Activated B cell treated with CpG ODN at 0.5 μM for 24 hours (primary cell): ENCODE measurements at regions not wholly inside any gene's neighbourhood (a gene's known extent, or its start where the extent isn't known, plus 50 kb on each side); places are given as distances from the start of the nearest gene placed in this dataset.

ENCODE experiments used
- ATAC-seq: fragments of 200-7000 bp; cut with Tn5 transposase; one replicate; pipeline ENCODE4 v1.10.0; 2021; ENCODE audit warnings: low read depth, mild to moderate bottlenecking, moderate library complexity
- CTCF ChIA-PET: fragments of 350-600 bp; sonication (Branson Sonifier 250); formaldehyde crosslinking; loops from one replicate; lab custom pipeline; 2021; ENCODE audit warnings: antibody characterized with exemption; lab: Charles Lee
- POLR2A ChIA-PET: fragments of 350-600 bp; sonication (Branson Sonifier 250); formaldehyde crosslinking; loops from one replicate; lab custom pipeline; 2021; ENCODE audit warnings: antibody characterized with exemption; lab: Charles Lee
- DNase-seq: peaks from one replicate; pipeline ENCODE4 v3.0.0; 2022
- H3K27ac Mint-ChIP-seq: one replicate; pipeline ENCODE4 v1.8.0; 2020; ENCODE audit warnings: mixed read lengths
- H3K27me3 Mint-ChIP-seq: one replicate; pipeline ENCODE4 v1.8.0; 2021; ENCODE audit warnings: mixed read lengths
- H3K36me3 Mint-ChIP-seq: one replicate; pipeline ENCODE4 v1.8.0; 2021; ENCODE audit warnings: low read depth, mixed read lengths
- H3K4me1 Mint-ChIP-seq: one replicate; pipeline ENCODE4 v1.8.0; 2021; ENCODE audit warnings: mixed read lengths
- H3K4me3 Mint-ChIP-seq: one replicate; pipeline ENCODE4 v1.8.0; 2020; ENCODE audit warnings: mild to moderate bottlenecking, mixed read lengths
- H3K9me3 Mint-ChIP-seq: one replicate; pipeline ENCODE4 v1.8.0; 2020; ENCODE audit warnings: mixed read lengths
- intact Hi-C: fragments of 100-400 bp; cut with micrococcal nuclease; formaldehyde crosslinking; loops from one replicate; pipeline ENCODE4 v1.15.1; 2024
- TF ChIP-seq, protein P1 (sequence below): fragments of 200-600 bp; IDR thresholded peaks from one replicate; pipeline ENCODE4 v1.8.0; 2022; ENCODE audit warnings: antibody characterized with exemption, mild to moderate bottlenecking

DNA sequence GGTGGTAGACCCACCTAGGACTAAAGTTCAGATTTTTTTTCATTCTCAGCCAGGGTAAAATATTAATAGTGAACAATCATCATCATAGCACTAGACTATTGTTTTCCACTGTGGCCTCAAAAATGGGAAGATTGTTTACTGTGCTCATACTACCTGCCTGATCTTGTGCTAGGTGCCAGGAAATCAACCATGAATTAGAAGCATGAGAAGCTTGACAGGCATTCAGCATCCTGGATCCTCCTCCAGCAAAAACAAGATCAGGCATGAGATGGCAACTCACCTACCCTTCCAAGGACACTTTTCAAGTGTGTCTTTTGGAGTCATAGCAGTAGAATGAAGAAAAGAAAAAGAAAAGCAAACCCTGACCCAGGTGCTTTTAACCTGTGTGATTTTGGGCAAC, 174.2 kb downstream of the CYLD start:
- Mint-ChIP-seq H3K4me1 (no peaks in the 10 kb centered on the region), H3K27ac (no peak overlapping the region), H3K4me3 (no peak overlapping the region), H3K36me3 (no peaks in the 10 kb centered on the region), H3K9me3 (no peaks in the 10 kb centered on the region), H3K27me3 (peaks cover 8% of the 10 kb centered on the region)
- DNase-seq (no peak), ATAC-seq (no peak)
- intact Hi-C loops, result no loop called here
- ChIA-PET POLR2A (no interaction called here), CTCF (no interaction called here)
- TF ChIP-seq, protein P1, sequence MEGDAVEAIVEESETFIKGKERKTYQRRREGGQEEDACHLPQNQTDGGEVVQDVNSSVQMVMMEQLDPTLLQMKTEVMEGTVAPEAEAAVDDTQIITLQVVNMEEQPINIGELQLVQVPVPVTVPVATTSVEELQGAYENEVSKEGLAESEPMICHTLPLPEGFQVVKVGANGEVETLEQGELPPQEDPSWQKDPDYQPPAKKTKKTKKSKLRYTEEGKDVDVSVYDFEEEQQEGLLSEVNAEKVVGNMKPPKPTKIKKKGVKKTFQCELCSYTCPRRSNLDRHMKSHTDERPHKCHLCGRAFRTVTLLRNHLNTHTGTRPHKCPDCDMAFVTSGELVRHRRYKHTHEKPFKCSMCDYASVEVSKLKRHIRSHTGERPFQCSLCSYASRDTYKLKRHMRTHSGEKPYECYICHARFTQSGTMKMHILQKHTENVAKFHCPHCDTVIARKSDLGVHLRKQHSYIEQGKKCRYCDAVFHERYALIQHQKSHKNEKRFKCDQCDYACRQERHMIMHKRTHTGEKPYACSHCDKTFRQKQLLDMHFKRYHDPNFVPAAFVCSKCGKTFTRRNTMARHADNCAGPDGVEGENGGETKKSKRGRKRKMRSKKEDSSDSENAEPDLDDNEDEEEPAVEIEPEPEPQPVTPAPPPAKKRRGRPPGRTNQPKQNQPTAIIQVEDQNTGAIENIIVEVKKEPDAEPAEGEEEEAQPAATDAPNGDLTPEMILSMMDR, result no peak

DNA sequence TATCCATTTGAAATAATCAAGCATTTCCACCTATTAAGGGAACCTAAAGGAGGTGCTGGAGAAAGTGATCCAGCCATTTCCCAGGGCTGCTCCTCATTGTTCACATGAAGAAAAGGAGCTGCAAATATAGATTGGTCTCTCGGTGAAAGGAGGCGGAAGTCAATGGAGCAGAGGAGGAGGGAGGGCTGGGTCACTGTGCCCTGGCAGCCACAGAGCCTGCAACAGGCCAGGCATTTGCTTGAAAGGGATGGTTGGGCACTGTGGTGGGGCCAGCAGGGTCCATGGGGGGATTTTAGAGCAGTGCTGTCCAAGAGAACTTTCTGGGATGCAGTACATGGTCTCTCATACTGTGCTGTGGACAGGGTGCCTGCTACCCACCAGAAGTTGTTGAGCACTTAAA, 173.2 kb downstream of the CYLD start:
- ChIA-PET POLR2A (no interaction called here), CTCF (no interaction called here)
- Mint-ChIP-seq H3K9me3 (no peaks in the 10 kb centered on the region), H3K4me3 (no peak overlapping the region), H3K27me3 (peaks cover 8% of the 10 kb centered on the region), H3K36me3 (no peaks in the 10 kb centered on the region), H3K4me1 (no peaks in the 10 kb centered on the region), H3K27ac (no peak overlapping the region)
- no peak for ATAC-seq
- TF ChIP-seq, protein P1, result no peak
- intact Hi-C loops, result no loop called here
- DNase-seq, result no peak

DNA sequence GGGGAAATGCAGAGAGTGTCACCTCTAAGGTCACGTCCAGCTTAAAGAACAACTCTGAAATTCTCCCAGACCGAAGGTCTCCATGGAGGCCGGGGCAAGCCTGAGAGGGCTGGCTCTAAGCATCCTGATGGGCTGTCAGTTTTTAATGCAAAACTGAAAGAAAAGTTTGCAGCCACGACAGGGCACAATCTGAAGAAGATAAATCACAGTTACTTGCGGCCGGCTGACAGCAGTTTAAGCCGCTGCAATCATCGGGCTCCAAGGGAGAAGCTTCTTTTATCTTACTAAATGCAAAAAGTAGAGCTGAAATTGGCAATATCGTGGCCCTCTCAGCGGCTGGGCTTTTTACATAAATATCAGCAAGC, 168.8 kb downstream of the CYLD start:
- ATAC-seq (no peak), DNase-seq (no peak)
- ChIA-PET CTCF (no interaction called here), POLR2A (no interaction called here)
- TF ChIP-seq, protein P1, result no peak
- Mint-ChIP-seq H3K9me3 (peaks cover 4% of the 10 kb centered on the region), H3K4me1 (no peaks in the 10 kb centered on the region), H3K36me3 (no peaks in the 10 kb centered on the region), H3K4me3 (no peak overlapping the region), H3K27me3 (peaks cover 8% of the 10 kb centered on the region), H3K27ac (no peak overlapping the region)
- intact Hi-C loops, result no loop called here

DNA sequence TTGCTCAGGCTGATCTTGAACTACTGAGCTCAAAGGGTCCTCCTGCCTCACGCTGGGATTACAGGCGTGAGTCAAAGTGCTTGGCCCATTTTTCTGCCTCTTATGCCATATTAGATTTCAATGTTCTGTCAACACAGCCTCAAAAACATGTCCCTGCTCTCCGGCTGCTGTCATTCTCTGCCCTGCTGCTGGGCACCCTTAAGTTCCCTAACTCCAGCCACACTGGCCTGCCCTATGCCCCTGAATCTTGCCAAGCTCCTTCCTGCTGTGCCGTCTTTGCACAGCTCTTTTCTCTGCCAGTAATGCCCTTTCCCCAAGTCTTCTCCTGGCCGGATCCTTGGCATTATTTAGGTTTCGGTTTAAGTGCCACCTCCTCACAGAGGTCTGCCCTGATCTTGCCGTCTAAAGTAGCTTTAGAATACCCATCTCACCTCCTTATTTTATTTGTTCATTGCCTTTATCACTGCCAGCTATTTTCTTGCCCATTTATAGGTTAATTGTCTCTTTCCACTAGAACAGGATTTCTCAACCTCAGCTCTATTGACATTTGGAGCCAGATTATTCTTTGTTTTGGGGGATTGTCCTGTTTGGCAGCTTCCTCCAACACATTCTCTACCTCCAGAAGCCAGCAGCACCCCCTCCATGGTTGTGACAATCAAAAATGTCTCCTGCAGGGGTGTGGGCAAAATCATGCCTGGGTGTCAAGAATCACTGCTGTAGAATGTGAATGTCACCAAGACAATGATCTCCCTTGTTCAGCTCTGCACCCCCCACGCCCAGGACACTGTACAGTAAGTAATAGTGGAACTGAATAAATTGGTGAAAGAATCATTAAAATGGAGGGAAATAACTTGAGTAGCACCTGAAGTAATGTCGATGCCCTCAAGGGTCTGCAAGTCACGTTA, 168.2 kb downstream of the CYLD start:
- intact Hi-C loops, result no loop called here
- peaks cover 8% of the 10 kb centered on the region for H3K27me3 Mint-ChIP-seq
- H3K27ac Mint-ChIP-seq, result no peak overlapping the region
- H3K9me3 Mint-ChIP-seq, result peaks cover 4% of the 10 kb centered on the region
- no peaks in the 10 kb centered on the region for H3K4me1 Mint-ChIP-seq
- no peaks in the 10 kb centered on the region for H3K36me3 Mint-ChIP-seq
- ChIA-PET POLR2A (no interaction called here), CTCF (no interaction called here)
- TF ChIP-seq, protein P1, result no peak
- H3K4me3 Mint-ChIP-seq, result no peak overlapping the region
- no peak for ATAC-seq
- DNase-seq, result no peak

DNA sequence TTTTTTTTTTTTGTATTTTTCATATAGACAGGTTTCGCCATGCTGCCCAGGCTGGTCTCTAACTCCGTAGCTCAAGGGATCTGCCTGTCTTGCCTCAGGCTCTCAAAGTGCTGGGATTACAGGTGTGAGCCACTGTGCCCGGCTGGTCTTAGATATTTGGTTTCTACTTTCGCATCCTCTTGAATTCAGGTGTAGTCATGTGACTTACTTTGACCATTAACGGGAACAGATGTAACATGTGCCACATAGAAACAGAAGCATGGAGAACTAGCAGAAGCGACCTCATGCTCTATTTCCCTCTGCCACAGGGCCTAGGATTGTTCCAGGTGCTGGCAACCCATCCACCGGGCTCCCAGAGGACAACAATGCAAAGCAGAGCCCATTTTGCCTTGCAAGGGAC, 166.6 kb downstream of the CYLD start:
- no peaks in the 10 kb centered on the region for H3K36me3 Mint-ChIP-seq
- ChIA-PET POLR2A (no interaction called here), CTCF (no interaction called here)
- no peak overlapping the region for H3K27ac Mint-ChIP-seq
- no peak overlapping the region for H3K4me3 Mint-ChIP-seq
- intact Hi-C loops, result no loop called here
- H3K27me3 Mint-ChIP-seq, result peaks cover 8% of the 10 kb centered on the region
- DNase-seq, result no peak
- TF ChIP-seq, protein P1, result no peak
- peaks cover 4% of the 10 kb centered on the region for H3K9me3 Mint-ChIP-seq
- ATAC-seq, result no peak
- no peaks in the 10 kb centered on the region for H3K4me1 Mint-ChIP-seq
